KMS-11 (cell line): ENCODE measurements at regions not wholly inside any gene's neighbourhood (a gene's known extent, or its start where the extent isn't known, plus 50 kb on each side); places are given as distances from the start of the nearest gene placed in this dataset.
"Not testable (repeated sequence)": the region's sequence is repeated elsewhere in the genome, so short reads cannot be mapped to it uniquely, and the experiment has no call there.

Experiments used
- H2AFZ ChIP-seq: fragments of 200-600 bp; sonication (generic); 2 replicates; pipeline ENCODE4 v1.6.1; 2016; ENCODE audit warnings: antibody characterized with exemption, mixed run types, low read depth
- H3K27ac ChIP-seq: fragments of 200-600 bp; sonication (generic); 2 replicates; pipeline ENCODE4 v1.6.1; 2016; ENCODE audit warnings: mild to moderate bottlenecking, mixed run types
- H3K27me3 ChIP-seq: fragments of 200-600 bp; sonication (generic); 2 replicates; pipeline ENCODE4 v1.6.1; 2017; ENCODE audit warnings: mild to moderate bottlenecking, low read depth, mixed run types, moderate library complexity; ENCODE audit not compliant: insufficient read depth
- H3K36me3 ChIP-seq: fragments of 200-600 bp; sonication (generic); 2 replicates; pipeline ENCODE4 v1.6.1; 2017; ENCODE audit warnings: mild to moderate bottlenecking, mixed run types; ENCODE audit not compliant: insufficient read depth
- H3K4me1 ChIP-seq: fragments of 200-600 bp; sonication (generic); 2 replicates; pipeline ENCODE4 v1.6.1; 2016; ENCODE audit warnings: mild to moderate bottlenecking, low read depth, mixed run types; ENCODE audit not compliant: poor library complexity, severe bottlenecking
- H3K4me2 ChIP-seq: fragments of 200-600 bp; sonication (generic); 2 replicates; pipeline ENCODE4 v1.7.0; 2016; ENCODE audit warnings: mild to moderate bottlenecking, mixed run types
- H3K4me3 ChIP-seq: fragments of 200-600 bp; sonication (generic); IDR thresholded peaks from 2 replicates; pipeline ENCODE4 v1.6.1; 2017; ENCODE audit warnings: low read depth, low read length, mixed read lengths; ENCODE audit not compliant: insufficient read depth
- H3K79me2 ChIP-seq: fragments of 200-600 bp; sonication (generic); 2 replicates; pipeline ENCODE4 v1.6.1; 2016; ENCODE audit warnings: low read depth, mixed run types; ENCODE audit not compliant: insufficient read depth
- H3K9ac ChIP-seq: fragments of 200-600 bp; sonication (generic); 2 replicates; pipeline ENCODE4 v1.6.1; 2016; ENCODE audit warnings: mild to moderate bottlenecking, mixed run types
- H4K20me1 ChIP-seq: fragments of 200-600 bp; sonication (generic); 2 replicates; pipeline ENCODE4 v1.6.1; 2016; ENCODE audit warnings: mild to moderate bottlenecking, mixed run types; ENCODE audit not compliant: insufficient read depth
- CTCF ChIP-seq: fragments of 200-600 bp; sonication (generic); conservative IDR thresholded peaks from 2 replicates; pipeline ENCODE4 v1.6.1; 2017; ENCODE audit warnings: low read depth, mild to moderate bottlenecking, antibody characterized with exemption, low read length, moderate library complexity, mixed read lengths

GRCh38 chr5:39689919-39690318 lies 265.1 kb upstream of the DAB2 start:
- no peak overlapping the region for H3K9ac ChIP-seq
- no peak for TF ChIP-seq CTCF
- H3K27me3 ChIP-seq = no peaks in the 10 kb centered on the region
- no peaks in the 10 kb centered on the region for H3K4me1 ChIP-seq
- no peaks in the 10 kb centered on the region for H3K79me2 ChIP-seq
- no peaks in the 10 kb centered on the region for H3K36me3 ChIP-seq
- no peak overlapping the region for H3K27ac ChIP-seq
- H3K4me3 ChIP-seq = no peak overlapping the region
- no peaks in the 10 kb centered on the region for H4K20me1 ChIP-seq
- no peak overlapping the region for H2AFZ ChIP-seq
- no peak overlapping the region for H3K4me2 ChIP-seq

GRCh38 chr5:39687924-39688323 lies 263.1 kb upstream of the DAB2 start:
- H4K20me1 ChIP-seq, H3K4me1 ChIP-seq, H3K27ac ChIP-seq, H3K4me3 ChIP-seq, H3K27me3 ChIP-seq, H3K9ac ChIP-seq, H2AFZ ChIP-seq, H3K36me3 ChIP-seq, H3K79me2 ChIP-seq, H3K4me2 ChIP-seq: not testable (repeated sequence)

- H3K4me3 ChIP-seq = no peak overlapping the region
- H3K4me1 ChIP-seq = no peaks in the 10 kb centered on the region
Measured at GRCh38 chr5:39680213-39680612, 255.4 kb upstream of the DAB2 start.

GRCh38 chr5:39678534-39678933 lies 253.8 kb upstream of the DAB2 start:
- no peak overlapping the region for H3K4me3 ChIP-seq
- H2AFZ ChIP-seq = no peak overlapping the region
- H3K9ac ChIP-seq = no peak overlapping the region
- H3K27me3 ChIP-seq = no peaks in the 10 kb centered on the region
- H3K36me3 ChIP-seq = no peaks in the 10 kb centered on the region
- H3K4me1 ChIP-seq = no peaks in the 10 kb centered on the region
- H3K79me2 ChIP-seq = no peaks in the 10 kb centered on the region
- no peak overlapping the region for H3K27ac ChIP-seq
- no peaks in the 10 kb centered on the region for H4K20me1 ChIP-seq
- no peak overlapping the region for H3K4me2 ChIP-seq
- no peak for TF ChIP-seq CTCF

More at GRCh38 chr5:39680213-39680612, 255.4 kb upstream of the DAB2 start:
- Histone ChIP-seq H3K36me3 (no peaks in the 10 kb centered on the region), H3K27me3 (no peaks in the 10 kb centered on the region), H3K27ac (no peak overlapping the region), H2AFZ (no peak overlapping the region), H3K9ac (no peak overlapping the region), H3K79me2 (no peaks in the 10 kb centered on the region), H3K4me2 (no peak overlapping the region), H4K20me1 (no peaks in the 10 kb centered on the region)
- TF ChIP-seq CTCF = no peak

- no peak for TF ChIP-seq CTCF
- no peak overlapping the region for H3K27ac ChIP-seq
- no peak overlapping the region for H3K4me2 ChIP-seq
- H2AFZ ChIP-seq = no peak overlapping the region
- H3K9ac ChIP-seq = no peak overlapping the region
- no peaks in the 10 kb centered on the region for H3K36me3 ChIP-seq
- H3K79me2 ChIP-seq = no peaks in the 10 kb centered on the region
- H4K20me1 ChIP-seq = no peaks in the 10 kb centered on the region
- H3K4me3 ChIP-seq = no peak overlapping the region
- no peaks in the 10 kb centered on the region for H3K4me1 ChIP-seq
- H3K27me3 ChIP-seq = no peaks in the 10 kb centered on the region
Measured at GRCh38 chr5:39675676-39676075, 250.9 kb upstream of the DAB2 start.
